Astrocyte (in vitro differentiated cells and primary cell): ENCODE measurements at regions not wholly inside any gene's neighbourhood (a gene's known extent, or its start where the extent isn't known, plus 50 kb on each side); places are given as distances from the start of the nearest gene placed in this dataset.

ENCODE experiments used
- DNase-seq: peaks from one replicate; pipeline ENCODE4 v3.0.0-alpha.2; 2010; ENCODE audit warnings: low read depth
- FAIRE-seq: peaks from 2 replicates; lab custom pipeline; 2011; peaks lifted over from hg19 to GRCh38; lab: Jason Lieb, UNC
- H2AFZ ChIP-seq: 2 replicates; pipeline ENCODE4 v1.6.0; 2012; ENCODE audit warnings: low read depth, low read length, inconsistent platforms
- H3K27ac ChIP-seq: 2 replicates; pipeline ENCODE4 v1.5.1; 2011; ENCODE audit warnings: low read depth, low read length, inconsistent platforms
- H3K27me3 ChIP-seq: 2 replicates; pipeline ENCODE4 v1.6.0; 2011; ENCODE audit warnings: low read length, inconsistent platforms; ENCODE audit not compliant: insufficient read depth
- H3K36me3 ChIP-seq: 2 replicates; pipeline ENCODE4 v1.5.1; 2011; ENCODE audit warnings: low read length, inconsistent platforms; ENCODE audit not compliant: insufficient read depth
- H3K4me1 ChIP-seq: 2 replicates; pipeline ENCODE4 v1.5.1; 2011; ENCODE audit warnings: low read length, inconsistent platforms; ENCODE audit not compliant: insufficient read depth
- H3K4me2 ChIP-seq: 2 replicates; pipeline ENCODE4 v1.6.0; 2012; ENCODE audit warnings: low read length, inconsistent platforms
- H3K4me3 ChIP-seq: 2 replicates; pipeline ENCODE4 v1.5.1; 2011; ENCODE audit warnings: low read depth, mild to moderate bottlenecking, low read length, inconsistent platforms; ENCODE audit not compliant: insufficient read depth
- H3K79me2 ChIP-seq: 2 replicates; pipeline ENCODE4 v1.6.0; 2012; ENCODE audit warnings: mild to moderate bottlenecking, low read length, inconsistent platforms; ENCODE audit not compliant: insufficient read depth
- H3K9ac ChIP-seq: 2 replicates; pipeline ENCODE4 v1.6.0; 2012; ENCODE audit warnings: mild to moderate bottlenecking, low read length, inconsistent platforms
- H3K9me3 ChIP-seq: 2 replicates; pipeline ENCODE4 v1.5.1; 2012; ENCODE audit warnings: low read depth, mild to moderate bottlenecking, low read length, inconsistent platforms; ENCODE audit not compliant: insufficient read depth
- H4K20me1 ChIP-seq: 2 replicates; pipeline ENCODE4 v1.6.0; 2012; ENCODE audit warnings: low read length, inconsistent platforms; ENCODE audit not compliant: insufficient read depth
- H3K27ac Mint-ChIP-seq: one replicate; pipeline ENCODE4 v1.8.0; 2021; ENCODE audit warnings: mild to moderate bottlenecking, mixed read lengths; ENCODE audit not compliant: unreplicated experiment
- H3K27me3 Mint-ChIP-seq: one replicate; pipeline ENCODE4 v1.8.0; 2021; ENCODE audit warnings: low read depth, mixed read lengths; ENCODE audit not compliant: unreplicated experiment
- H3K36me3 Mint-ChIP-seq: one replicate; pipeline ENCODE4 v1.8.0; 2021; ENCODE audit warnings: low read depth, mixed read lengths; ENCODE audit not compliant: unreplicated experiment
- H3K4me1 Mint-ChIP-seq: one replicate; pipeline ENCODE4 v1.8.0; 2021; ENCODE audit warnings: low read depth, mixed read lengths; ENCODE audit not compliant: unreplicated experiment
- H3K4me3 Mint-ChIP-seq: one replicate; pipeline ENCODE4 v1.8.0; 2021; ENCODE audit warnings: mild to moderate bottlenecking, moderate library complexity, mixed read lengths; ENCODE audit not compliant: unreplicated experiment
- H3K9me3 Mint-ChIP-seq: one replicate; pipeline ENCODE4 v1.8.0; 2021; ENCODE audit warnings: mild to moderate bottlenecking, mixed read lengths; ENCODE audit not compliant: unreplicated experiment
- EZH2 ChIP-seq: IDR thresholded peaks from 2 replicates; pipeline ENCODE4 v1.6.1; 2012; ENCODE audit warnings: mild to moderate bottlenecking, low read length, inconsistent platforms; ENCODE audit not compliant: insufficient read depth
- TF ChIP-seq, protein P1 (sequence below): IDR thresholded peaks from 2 replicates; pipeline ENCODE4 v1.5.1; 2011; ENCODE audit warnings: low read depth, mild to moderate bottlenecking, inconsistent platforms, low read length, moderate library complexity; ENCODE audit not compliant: insufficient read depth

DNA sequence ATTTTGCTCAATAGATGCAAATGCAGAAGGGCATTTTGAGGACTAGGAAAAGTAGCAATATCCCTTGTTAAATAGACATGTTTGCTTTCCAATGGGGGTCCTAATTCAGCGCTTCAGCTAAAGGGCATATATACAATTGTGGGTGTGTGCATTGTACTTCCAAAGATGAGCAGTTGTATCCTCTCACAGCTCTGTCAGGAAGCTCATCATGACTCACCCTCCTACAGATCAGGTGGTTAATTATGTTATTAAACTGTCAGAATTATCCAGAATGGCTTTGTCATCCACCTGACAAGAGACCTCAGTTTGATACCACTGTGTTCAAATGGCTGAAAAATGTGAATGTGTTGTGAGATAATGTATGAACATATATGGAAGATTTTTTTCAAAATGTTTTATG lies 252.2 kb upstream of the MTNR1B start:
- Mint-ChIP-seq H3K27me3 (no peaks in the 10 kb centered on the region), H3K4me3 (no peak overlapping the region), H3K4me1 (peaks cover 15% of the 10 kb centered on the region), H3K36me3 (peaks cover 3% of the 10 kb centered on the region), H3K27ac (no peak overlapping the region), H3K9me3 (no peaks in the 10 kb centered on the region)
- no peaks in the 10 kb centered on the region for H3K79me2 ChIP-seq
- H3K9ac ChIP-seq, result no peak overlapping the region
- H3K36me3 ChIP-seq, result no peaks in the 10 kb centered on the region
- H3K27me3 ChIP-seq, result no peaks in the 10 kb centered on the region
- H3K4me2 ChIP-seq, result no peak overlapping the region
- H4K20me1 ChIP-seq, result no peaks in the 10 kb centered on the region
- no peaks in the 10 kb centered on the region for H3K9me3 ChIP-seq
- no peak for FAIRE-seq
- no peak overlapping the region for H3K27ac ChIP-seq
- H2AFZ ChIP-seq, result no peak overlapping the region
- H3K4me3 ChIP-seq, result no peak overlapping the region
- DNase-seq, result no peak
- peaks cover 4% of the 10 kb centered on the region for H3K4me1 ChIP-seq
- TF ChIP-seq, protein P1, sequence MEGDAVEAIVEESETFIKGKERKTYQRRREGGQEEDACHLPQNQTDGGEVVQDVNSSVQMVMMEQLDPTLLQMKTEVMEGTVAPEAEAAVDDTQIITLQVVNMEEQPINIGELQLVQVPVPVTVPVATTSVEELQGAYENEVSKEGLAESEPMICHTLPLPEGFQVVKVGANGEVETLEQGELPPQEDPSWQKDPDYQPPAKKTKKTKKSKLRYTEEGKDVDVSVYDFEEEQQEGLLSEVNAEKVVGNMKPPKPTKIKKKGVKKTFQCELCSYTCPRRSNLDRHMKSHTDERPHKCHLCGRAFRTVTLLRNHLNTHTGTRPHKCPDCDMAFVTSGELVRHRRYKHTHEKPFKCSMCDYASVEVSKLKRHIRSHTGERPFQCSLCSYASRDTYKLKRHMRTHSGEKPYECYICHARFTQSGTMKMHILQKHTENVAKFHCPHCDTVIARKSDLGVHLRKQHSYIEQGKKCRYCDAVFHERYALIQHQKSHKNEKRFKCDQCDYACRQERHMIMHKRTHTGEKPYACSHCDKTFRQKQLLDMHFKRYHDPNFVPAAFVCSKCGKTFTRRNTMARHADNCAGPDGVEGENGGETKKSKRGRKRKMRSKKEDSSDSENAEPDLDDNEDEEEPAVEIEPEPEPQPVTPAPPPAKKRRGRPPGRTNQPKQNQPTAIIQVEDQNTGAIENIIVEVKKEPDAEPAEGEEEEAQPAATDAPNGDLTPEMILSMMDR, result no peak
- no peak for TF ChIP-seq EZH2

DNA sequence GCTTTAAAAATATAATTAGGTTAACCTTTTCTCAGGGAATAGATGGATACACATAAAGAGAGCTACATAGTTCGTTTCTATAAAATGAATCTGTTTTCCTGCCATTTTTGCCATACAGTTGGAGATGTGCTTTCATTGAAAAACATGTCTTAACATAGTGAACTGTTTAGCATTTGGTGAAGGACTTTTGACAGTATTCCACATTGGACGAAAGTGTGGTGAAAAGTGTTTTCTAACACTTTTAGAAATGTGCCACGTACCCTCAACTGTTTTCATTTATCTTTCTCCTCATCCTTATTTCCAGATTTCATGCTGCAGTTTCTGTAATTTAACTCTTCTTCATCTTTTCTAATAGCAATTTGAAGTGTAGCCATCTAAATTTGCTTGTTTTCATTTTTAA lies 249.1 kb upstream of the MTNR1B start:
- Histone ChIP-seq H3K27ac (no peak overlapping the region), H3K4me1 (no peaks in the 10 kb centered on the region), H3K9ac (no peak overlapping the region), H3K36me3 (no peaks in the 10 kb centered on the region), H3K79me2 (no peaks in the 10 kb centered on the region), H4K20me1 (no peaks in the 10 kb centered on the region), H3K4me2 (no peak overlapping the region), H2AFZ (no peak overlapping the region), H3K9me3 (no peaks in the 10 kb centered on the region), H3K4me3 (no peak overlapping the region), H3K27me3 (no peaks in the 10 kb centered on the region)
- no peak overlapping the region for H3K27ac Mint-ChIP-seq
- no peaks in the 10 kb centered on the region for H3K27me3 Mint-ChIP-seq
- FAIRE-seq, result no peak
- H3K4me1 Mint-ChIP-seq, result no peaks in the 10 kb centered on the region
- DNase-seq, result no peak
- H3K4me3 Mint-ChIP-seq, result no peak overlapping the region
- TF ChIP-seq, protein P1, result no peak
- peaks cover 5% of the 10 kb centered on the region for H3K9me3 Mint-ChIP-seq
- H3K36me3 Mint-ChIP-seq, result peaks cover 12% of the 10 kb centered on the region

DNA sequence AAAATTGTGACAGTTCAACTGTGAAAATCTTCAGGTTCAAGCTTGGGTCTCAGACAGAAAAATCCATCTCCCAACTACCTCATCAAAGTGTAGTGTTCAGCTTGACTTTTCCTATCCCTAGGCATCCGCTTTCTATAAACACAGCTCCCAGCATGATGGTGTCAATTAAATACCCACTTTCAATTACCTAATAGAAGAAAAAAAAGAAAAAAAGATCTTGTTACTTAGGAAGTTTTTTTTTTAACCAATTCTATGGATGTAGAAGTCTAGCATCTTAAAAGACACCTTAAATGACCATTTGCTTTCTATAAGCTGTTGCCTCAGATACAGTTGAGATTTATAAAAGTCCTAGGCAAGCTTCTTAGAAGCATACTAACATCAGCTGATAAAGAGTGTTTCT lies 244.1 kb upstream of the MTNR1B start:
- Mint-ChIP-seq H3K27me3 (no peaks in the 10 kb centered on the region), H3K4me3 (no peak overlapping the region), H3K9me3 (peaks cover 5% of the 10 kb centered on the region), H3K4me1 (no peaks in the 10 kb centered on the region), H3K36me3 (peaks cover 12% of the 10 kb centered on the region), H3K27ac (no peak overlapping the region)
- TF ChIP-seq, protein P1, result no peak
- TF ChIP-seq EZH2, result no peak
- no peaks in the 10 kb centered on the region for H3K4me1 ChIP-seq
- H2AFZ ChIP-seq, result no peak overlapping the region
- no peaks in the 10 kb centered on the region for H3K9me3 ChIP-seq
- DNase-seq, result no peak
- no peak overlapping the region for H3K27ac ChIP-seq
- H3K79me2 ChIP-seq, result no peaks in the 10 kb centered on the region
- H3K27me3 ChIP-seq, result no peaks in the 10 kb centered on the region
- H3K4me2 ChIP-seq, result no peak overlapping the region
- no peaks in the 10 kb centered on the region for H3K36me3 ChIP-seq
- FAIRE-seq, result no peak
- H4K20me1 ChIP-seq, result no peaks in the 10 kb centered on the region
- no peak overlapping the region for H3K4me3 ChIP-seq
- H3K9ac ChIP-seq, result no peak overlapping the region
